ENCODE measurements at regions not wholly inside any gene's neighbourhood (a gene's known extent, or its start where the extent isn't known, plus 50 kb on each side); places are given as distances from the start of the nearest gene placed in this dataset.

DNA sequence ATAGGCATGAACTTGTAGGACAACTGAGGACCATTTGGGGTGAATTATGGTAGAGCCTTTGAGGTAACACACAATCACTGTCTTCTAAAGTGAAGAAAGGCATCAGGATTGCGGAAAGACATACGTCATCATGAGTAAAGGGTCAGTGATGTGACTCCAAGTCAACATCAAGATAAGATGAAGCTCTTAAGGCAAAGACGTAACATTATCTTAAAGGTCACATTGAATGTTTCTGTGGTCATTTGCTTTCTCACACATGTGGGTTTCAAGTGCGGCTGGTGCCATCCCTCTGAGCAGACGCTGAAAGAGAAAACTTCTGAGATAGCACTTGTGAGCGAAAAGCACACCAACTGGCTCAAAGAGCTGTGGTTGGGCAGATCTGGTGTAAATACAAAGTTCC is 63.3 kb upstream of the GRAMD2B start:
- TF ChIP-seq RAD21 (IDR thresholded peaks at IDR 0.05; ENCODE audit: low read depth) (no peak), TEAD4 (IDR thresholded peaks at IDR 0.05) (no peak), EP300 (IDR thresholded peaks at IDR 0.05; ENCODE audit: borderline replicate concordance) (no peak), TCF12 (IDR thresholded peaks at IDR 0.05; ENCODE audit: low read depth) (no peak)
